Memory B cell (primary cell): ENCODE measurements at regions not wholly inside any gene's neighbourhood (a gene's known extent, or its start where the extent isn't known, plus 50 kb on each side); places are given as distances from the start of the nearest gene placed in this dataset.
"Not testable (repeated sequence)": the region's sequence is repeated elsewhere in the genome, so short reads cannot be mapped to it uniquely, and the experiment has no call there.

Experiments used
- ATAC-seq: fragments of 150-1000 bp; cut with Tn5 transposase; 2 replicates; pipeline ENCODE4 v1.10.0; 2021; ENCODE audit warnings: low read depth, mild to moderate bottlenecking, moderate library complexity
- DNase-seq, 2 donors: peaks; one replicate each; pipeline ENCODE4 v3.0.0; 2022; ENCODE audit warnings: low spot score in 2 of 2
- H3K27ac Mint-ChIP-seq: one replicate; pipeline ENCODE4 v1.8.0; 2022; ENCODE audit warnings: mild to moderate bottlenecking, moderate library complexity, mixed read lengths
- H3K27me3 Mint-ChIP-seq: one replicate; pipeline ENCODE4 v1.8.0; 2022; ENCODE audit warnings: mixed read lengths
- H3K36me3 Mint-ChIP-seq: one replicate; pipeline ENCODE4 v1.8.0; 2022; ENCODE audit warnings: mild to moderate bottlenecking, mixed read lengths
- H3K4me1 Mint-ChIP-seq: one replicate; pipeline ENCODE4 v1.8.0; 2022; ENCODE audit warnings: mixed read lengths
- H3K4me3 Mint-ChIP-seq: one replicate; pipeline ENCODE4 v1.8.0; 2022; ENCODE audit warnings: mild to moderate bottlenecking, moderate library complexity, mixed read lengths
- H3K9me3 Mint-ChIP-seq: one replicate; pipeline ENCODE4 v1.8.0; 2022; ENCODE audit warnings: mixed read lengths

DNA sequence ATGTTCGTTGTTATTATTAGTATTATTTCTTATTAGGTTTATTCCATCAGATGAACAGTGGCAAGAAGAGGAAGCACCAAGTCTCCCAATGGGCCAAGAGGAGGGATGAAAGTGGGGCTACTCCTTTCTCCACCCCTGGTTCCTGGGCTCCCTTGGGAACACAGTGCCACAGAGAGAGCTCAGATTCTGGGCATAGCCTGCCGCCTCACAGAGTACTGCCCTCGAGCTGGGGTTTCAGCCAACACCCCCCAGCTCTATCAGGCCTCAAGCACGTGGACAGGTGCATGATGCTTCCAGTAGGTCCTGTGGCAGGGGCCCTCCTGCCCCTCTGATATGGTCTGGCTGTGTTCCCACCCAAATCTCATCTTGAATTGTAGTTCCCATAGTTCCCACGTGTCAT, 103.6 kb upstream of the RNF32 start:
- H3K4me1 Mint-ChIP-seq, result no peaks in the 10 kb centered on the region
- peaks cover 4% of the 10 kb centered on the region for H3K36me3 Mint-ChIP-seq
- no peaks in the 10 kb centered on the region for H3K9me3 Mint-ChIP-seq
- DNase-seq (no peak), ATAC-seq (no peak)
- H3K27me3 Mint-ChIP-seq, result peaks cover 9% of the 10 kb centered on the region
- no peak overlapping the region for H3K27ac Mint-ChIP-seq
- H3K4me3 Mint-ChIP-seq, result no peak overlapping the region

DNA sequence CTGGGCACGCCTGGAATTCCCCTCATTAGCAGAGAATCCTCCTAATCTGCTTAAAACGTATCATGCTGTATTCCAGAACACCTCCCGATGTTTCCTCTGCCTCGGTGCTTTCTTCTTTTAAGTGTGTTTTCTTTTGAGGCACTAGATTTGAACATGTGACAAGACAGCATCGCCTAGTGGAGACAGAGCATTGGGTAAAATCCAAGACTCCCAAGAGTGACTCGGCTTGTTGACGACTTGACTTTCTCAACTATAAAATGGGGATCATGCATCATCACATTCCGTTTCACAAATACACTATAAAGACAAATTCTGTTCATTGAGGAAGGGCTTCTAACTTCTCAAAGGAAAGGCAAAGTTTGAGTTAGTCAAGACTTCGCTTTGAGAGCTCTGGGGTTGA, 105.6 kb upstream of the RNF32 start:
- ATAC-seq (no peak), DNase-seq (no peak)
- H3K27me3 Mint-ChIP-seq, result peaks cover 9% of the 10 kb centered on the region
- H3K4me1 Mint-ChIP-seq, result no peaks in the 10 kb centered on the region
- H3K27ac Mint-ChIP-seq, result no peak overlapping the region
- H3K36me3 Mint-ChIP-seq, result peaks cover 3% of the 10 kb centered on the region
- H3K9me3 Mint-ChIP-seq, result no peaks in the 10 kb centered on the region
- H3K4me3 Mint-ChIP-seq, result no peak overlapping the region

DNA sequence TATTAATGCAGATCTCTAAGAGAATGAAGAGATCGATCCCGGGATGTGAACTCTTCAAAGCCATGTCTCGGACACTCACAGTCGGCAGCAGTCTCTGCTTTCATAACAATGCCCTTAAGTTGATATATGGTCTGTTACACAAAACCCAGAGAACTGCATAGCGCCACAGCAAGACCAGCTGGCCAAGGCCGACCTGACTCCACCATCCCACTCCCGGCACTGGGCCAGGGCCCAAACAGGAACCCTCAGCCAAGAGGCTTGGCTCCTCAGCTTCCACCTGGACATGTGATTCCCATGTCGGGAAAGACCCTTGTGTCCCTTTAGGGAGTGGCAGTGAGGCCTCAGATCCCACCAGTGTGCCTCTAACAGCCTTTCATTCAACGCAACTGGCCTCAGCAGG, 106.6 kb upstream of the RNF32 start:
- DNase-seq, result no peak
- no peak overlapping the region for H3K27ac Mint-ChIP-seq
- H3K36me3 Mint-ChIP-seq, result peaks cover 3% of the 10 kb centered on the region
- peaks cover 10% of the 10 kb centered on the region for H3K27me3 Mint-ChIP-seq
- ATAC-seq, result no peak
- H3K4me3 Mint-ChIP-seq, result no peak overlapping the region
- no peaks in the 10 kb centered on the region for H3K9me3 Mint-ChIP-seq
- no peaks in the 10 kb centered on the region for H3K4me1 Mint-ChIP-seq

DNA sequence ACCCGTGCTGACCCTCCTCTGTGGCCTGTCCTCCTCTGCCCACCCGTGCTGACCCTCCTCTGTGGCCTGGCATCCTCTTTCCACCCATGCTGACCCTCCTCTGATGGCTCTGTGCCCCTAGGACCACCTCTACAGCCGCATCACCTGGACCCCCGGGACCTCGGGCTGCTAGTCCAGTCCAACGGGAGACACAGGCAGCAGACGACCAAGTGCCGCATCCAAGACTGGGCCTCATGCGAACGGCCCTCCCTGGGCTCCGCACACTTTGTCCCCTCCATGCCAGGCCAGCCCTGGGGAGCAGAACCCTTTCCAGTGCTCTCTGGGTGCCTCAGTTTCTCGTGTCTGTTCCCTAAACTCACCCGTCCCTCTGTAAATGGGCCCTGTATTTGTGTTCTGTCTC, 107.2 kb upstream of the RNF32 start:
- H3K4me3 Mint-ChIP-seq, result no peak overlapping the region
- no peak for DNase-seq
- no peaks in the 10 kb centered on the region for H3K4me1 Mint-ChIP-seq
- H3K9me3 Mint-ChIP-seq, result no peaks in the 10 kb centered on the region
- H3K27ac Mint-ChIP-seq, result no peak overlapping the region
- peaks cover 10% of the 10 kb centered on the region for H3K27me3 Mint-ChIP-seq
- peaks cover 3% of the 10 kb centered on the region for H3K36me3 Mint-ChIP-seq
- ATAC-seq, result no peak

DNA sequence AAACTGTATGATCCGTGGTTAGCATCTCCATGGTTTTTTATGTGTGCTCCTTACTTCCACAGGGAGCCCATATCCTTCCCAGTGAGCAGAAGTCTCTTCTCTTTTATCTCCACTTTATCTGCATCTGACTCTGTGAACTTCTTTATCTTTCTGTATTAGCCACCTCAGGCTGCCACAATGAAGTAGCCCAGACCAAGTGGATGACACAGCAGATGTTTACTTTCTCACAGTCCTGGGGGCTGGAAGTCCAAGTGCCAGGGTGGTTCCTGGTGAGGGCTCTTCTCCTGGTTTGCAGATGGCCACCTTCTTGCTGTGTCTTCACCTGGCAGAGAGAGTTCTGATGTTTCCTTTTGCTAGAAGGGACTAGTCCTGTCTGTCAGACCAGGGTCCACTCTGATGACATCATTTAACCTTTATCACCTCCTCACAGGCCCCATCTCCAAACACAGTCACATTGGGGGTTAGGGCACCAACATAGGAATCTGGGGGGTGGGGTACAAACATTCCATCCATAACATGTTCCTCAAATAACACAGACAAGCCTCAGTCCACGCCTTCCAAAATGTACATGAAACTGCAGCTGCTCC, 108.5 kb upstream of the RNF32 start:
- no peak overlapping the region for H3K4me3 Mint-ChIP-seq
- ATAC-seq (no peak), DNase-seq (no peak)
- H3K9me3 Mint-ChIP-seq, result no peaks in the 10 kb centered on the region
- H3K36me3 Mint-ChIP-seq, result no peaks in the 10 kb centered on the region
- no peaks in the 10 kb centered on the region for H3K4me1 Mint-ChIP-seq
- no peak overlapping the region for H3K27ac Mint-ChIP-seq
- peaks cover 3% of the 10 kb centered on the region for H3K27me3 Mint-ChIP-seq

DNA sequence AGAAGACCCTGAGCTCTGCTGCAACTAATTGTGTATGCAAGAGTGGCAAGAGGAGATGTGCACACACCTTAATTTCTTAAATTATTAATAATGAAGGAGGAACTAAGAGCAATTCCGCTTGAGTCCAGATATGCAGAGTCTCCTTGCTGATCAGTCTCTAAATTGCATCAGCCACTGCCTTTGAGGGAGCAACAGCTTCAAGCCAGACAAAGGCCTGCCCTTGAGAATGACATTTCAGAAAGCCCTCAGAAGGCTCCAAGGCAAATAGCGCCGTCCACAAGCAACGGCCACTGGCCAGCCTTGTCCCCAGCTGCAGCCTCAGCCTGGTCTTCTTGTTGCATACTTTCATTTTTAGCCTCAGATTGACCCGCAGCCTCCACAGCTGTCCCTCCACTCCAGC, 110.6 kb upstream of the RNF32 start:
- Mint-ChIP-seq H3K4me3 (no peak overlapping the region), H3K27ac (no peak overlapping the region), H3K4me1 (no peaks in the 10 kb centered on the region), H3K27me3 (peaks cover 1% of the 10 kb centered on the region), H3K36me3 (no peaks in the 10 kb centered on the region), H3K9me3 (no peaks in the 10 kb centered on the region)
- DNase-seq (no peak), ATAC-seq (no peak)

DNA sequence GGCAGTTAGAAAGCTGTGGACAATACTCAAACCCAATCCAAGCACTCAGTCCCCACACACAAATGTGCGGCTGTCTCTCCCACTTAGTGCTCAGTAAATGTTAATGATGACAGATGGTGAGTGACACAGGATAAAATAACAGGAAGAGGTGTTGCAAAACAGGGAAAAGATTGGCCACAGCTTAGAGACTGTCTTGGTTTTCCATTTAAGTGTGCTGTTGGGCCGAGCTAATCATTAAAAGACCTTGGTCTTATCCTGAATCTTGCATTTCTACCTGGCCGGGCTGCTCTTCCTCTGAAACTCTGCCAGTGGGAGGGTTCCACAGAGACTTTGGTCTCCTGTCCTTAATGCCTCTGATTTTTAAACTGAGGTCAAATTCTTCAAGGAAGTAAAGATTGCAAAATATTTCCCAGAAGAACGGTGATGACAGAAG, 113.1 kb upstream of the RNF32 start:
- DNase-seq (no peak), ATAC-seq (no peak)
- H3K27ac Mint-ChIP-seq, result no peak overlapping the region
- H3K27me3 Mint-ChIP-seq, result peaks cover 3% of the 10 kb centered on the region
- H3K9me3 Mint-ChIP-seq, result peaks cover 1% of the 10 kb centered on the region
- no peak overlapping the region for H3K4me3 Mint-ChIP-seq
- H3K4me1 Mint-ChIP-seq, result no peaks in the 10 kb centered on the region
- H3K36me3 Mint-ChIP-seq, result peaks cover 2% of the 10 kb centered on the region

DNA sequence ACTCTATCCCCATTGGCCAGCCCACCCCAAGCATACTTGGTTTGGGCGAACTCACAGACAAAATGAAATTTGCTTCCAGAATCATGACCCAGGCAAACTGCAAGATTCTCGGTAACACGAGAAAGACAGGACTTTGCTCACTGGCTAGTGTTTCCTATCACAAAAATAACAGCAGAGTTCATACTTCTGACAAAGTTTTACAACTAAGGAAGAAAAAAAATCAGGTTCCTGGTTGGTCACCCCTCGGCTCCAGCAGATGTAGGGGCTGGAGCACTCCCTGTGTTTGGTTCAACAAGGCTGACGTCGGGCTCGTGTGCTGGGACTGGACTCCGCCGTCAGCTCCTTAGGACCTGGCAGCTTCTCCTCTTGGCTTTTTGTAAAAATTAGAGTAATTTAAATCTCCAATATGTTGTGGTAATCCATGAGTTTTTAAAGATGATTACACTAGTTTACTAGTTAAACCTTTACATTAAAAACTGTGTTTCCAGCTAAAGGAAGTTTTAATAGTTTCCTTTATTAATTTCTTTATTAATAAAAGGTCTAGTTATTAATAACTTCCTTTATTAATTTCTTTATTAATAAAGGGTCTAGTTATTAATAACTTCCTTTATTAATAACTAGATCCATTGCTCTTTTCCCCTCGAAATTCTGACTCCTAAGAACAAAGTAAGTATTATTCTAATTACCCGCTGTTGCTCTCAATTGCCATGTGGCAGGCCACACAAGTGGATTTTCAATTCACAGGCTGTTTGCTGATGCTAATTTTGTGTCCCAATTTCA, 115.6 kb upstream of the RNF32 start:
- H3K36me3 Mint-ChIP-seq, result peaks cover 2% of the 10 kb centered on the region
- no peak overlapping the region for H3K27ac Mint-ChIP-seq
- no peak overlapping the region for H3K4me3 Mint-ChIP-seq
- no peak for ATAC-seq
- H3K9me3 Mint-ChIP-seq, result peaks cover 1% of the 10 kb centered on the region
- H3K4me1 Mint-ChIP-seq, result no peaks in the 10 kb centered on the region
- no peak for DNase-seq
- peaks cover 8% of the 10 kb centered on the region for H3K27me3 Mint-ChIP-seq

DNA sequence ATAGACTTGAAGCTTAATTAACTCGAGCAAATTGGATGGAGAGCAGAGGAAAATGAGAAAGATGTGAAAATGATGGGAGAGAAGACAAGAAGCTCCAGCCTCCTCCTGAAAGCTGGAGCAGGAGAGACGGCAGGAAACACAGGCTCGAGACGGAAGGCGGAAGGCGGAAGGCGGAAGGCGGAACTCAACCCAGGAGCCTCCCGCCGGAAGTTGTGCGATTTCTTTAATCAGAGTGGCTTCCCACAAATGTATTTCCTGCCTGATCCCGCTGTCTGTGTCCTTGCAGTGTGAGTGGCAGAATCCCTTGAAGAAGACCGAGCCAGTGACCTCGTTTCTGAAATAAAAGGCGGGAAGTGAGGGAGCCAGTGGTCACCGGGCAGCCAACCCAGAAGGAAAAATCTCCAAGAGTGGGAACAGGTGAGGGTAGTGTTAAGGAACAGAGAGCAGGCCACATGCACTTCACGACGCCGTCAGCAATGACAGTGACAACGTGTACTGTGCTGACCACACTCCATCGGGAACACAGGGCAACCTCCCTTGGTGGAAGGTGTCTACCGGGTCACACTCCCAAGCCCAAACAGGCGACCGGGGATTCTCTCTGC, 117.0 kb upstream of the RNF32 start:
- DNase-seq (no peak), ATAC-seq (no peak)
- Mint-ChIP-seq H3K4me1 (no peaks in the 10 kb centered on the region), H3K27me3 (peaks cover 11% of the 10 kb centered on the region), H3K9me3 (peaks cover 1% of the 10 kb centered on the region), H3K27ac (no peak overlapping the region), H3K36me3 (peaks cover 2% of the 10 kb centered on the region), H3K4me3 (no peak overlapping the region)

DNA sequence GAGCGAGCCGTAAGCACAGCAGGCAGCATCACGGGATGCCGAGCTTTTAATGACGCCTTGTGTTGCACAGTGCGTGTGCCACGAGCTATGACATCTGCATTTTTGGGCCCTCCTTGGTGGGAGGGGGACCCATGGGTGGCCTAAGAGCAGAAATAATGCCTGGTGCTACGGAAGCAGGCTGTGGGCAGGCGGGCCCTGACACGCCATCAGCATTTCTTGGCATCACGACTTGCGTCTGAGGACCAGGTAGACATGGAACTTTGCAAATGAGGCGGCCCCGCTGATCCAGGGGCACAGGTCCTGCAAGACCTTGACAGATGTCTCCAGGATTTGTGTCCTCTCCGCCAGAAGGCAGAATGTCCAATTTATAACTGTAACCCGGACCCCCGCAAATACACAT, 117.8 kb upstream of the RNF32 start:
- Mint-ChIP-seq H3K27ac (no peak overlapping the region), H3K4me1 (no peaks in the 10 kb centered on the region), H3K36me3 (peaks cover 2% of the 10 kb centered on the region), H3K27me3 (peaks cover 14% of the 10 kb centered on the region), H3K9me3 (peaks cover 1% of the 10 kb centered on the region), H3K4me3 (no peak overlapping the region)
- DNase-seq (no peak), ATAC-seq (no peak)

DNA sequence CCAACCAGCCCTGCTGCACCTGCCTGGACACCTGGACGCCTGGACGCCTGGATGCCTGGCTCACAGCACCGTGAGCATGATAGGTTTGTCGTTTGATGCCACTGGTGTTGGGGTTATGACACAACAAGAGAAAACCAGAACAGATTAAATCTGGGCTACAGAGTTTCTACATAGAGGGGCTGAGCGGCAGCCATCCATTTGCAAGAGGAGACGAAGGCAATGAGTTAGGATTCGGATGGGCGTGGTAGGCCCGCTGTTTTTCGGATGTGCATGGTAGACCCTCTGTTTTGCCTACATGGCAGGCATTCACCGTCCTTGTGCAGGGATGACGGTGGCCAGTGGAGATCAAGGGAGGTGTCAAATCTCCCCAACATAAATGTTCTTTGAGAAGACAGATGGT, 121.5 kb upstream of the RNF32 start:
- ATAC-seq, result no peak
- peaks cover 8% of the 10 kb centered on the region for H3K36me3 Mint-ChIP-seq

DNA sequence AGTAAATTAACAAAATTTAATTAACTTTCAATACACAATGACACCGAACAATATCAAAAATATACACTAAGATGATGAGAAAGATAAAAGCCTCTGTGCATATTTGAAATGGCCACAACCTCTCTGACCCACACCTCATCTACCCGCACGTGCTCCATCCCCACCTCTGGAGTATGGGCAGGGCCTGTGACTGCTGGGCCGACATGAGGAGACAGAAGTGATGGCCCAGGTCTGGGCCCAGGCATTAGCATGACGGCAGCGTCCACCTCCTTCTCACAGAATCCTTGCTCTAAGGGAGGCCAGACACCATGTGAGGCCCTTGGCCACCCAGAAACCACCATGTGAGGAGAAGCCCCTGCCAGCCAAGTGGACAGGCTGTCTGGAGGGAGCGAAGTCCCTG, 122.1 kb upstream of the RNF32 start:
- H3K4me1 Mint-ChIP-seq, result no peaks in the 10 kb centered on the region
- no peak overlapping the region for H3K27ac Mint-ChIP-seq
- peaks cover 8% of the 10 kb centered on the region for H3K36me3 Mint-ChIP-seq
- ATAC-seq, result no peak
- peaks cover 30% of the 10 kb centered on the region for H3K27me3 Mint-ChIP-seq
- peaks cover 13% of the 10 kb centered on the region for H3K9me3 Mint-ChIP-seq
- DNase-seq, result no peak
- H3K4me3 Mint-ChIP-seq, result no peak overlapping the region

More for the DNA sequence above, 121.5 kb upstream of the RNF32 start:
- Mint-ChIP-seq H3K27me3 (peaks cover 30% of the 10 kb centered on the region), H3K27ac (no peak overlapping the region), H3K4me1 (no peaks in the 10 kb centered on the region), H3K4me3 (no peak overlapping the region), H3K9me3 (peaks cover 13% of the 10 kb centered on the region)
- DNase-seq, result no peak

DNA sequence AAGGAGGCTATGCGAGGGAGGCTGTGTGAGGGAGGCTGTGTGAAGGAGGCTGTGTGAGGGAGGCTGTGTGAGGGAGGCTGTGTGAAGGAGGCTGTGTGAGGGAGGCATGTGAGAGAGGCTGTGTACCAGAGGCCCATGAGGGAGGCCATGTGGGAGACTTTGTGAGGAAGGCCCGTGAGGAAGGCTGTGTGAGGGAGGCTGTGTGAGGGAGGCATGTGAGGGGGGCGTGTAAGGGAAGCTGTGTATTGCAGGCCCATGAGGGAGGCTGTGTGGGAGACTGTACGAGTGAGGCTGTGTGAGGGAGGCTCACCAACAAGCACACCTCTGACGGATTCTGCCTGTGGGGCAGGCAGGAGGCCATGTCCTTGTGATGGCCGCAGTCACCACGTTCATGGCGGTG, 122.7 kb upstream of the RNF32 start:
- H3K4me3 Mint-ChIP-seq, ATAC-seq, H3K27ac Mint-ChIP-seq, H3K36me3 Mint-ChIP-seq, H3K4me1 Mint-ChIP-seq, DNase-seq: not testable (repeated sequence)
- peaks cover 14% of the 10 kb centered on the region for H3K9me3 Mint-ChIP-seq
- peaks cover 28% of the 10 kb centered on the region for H3K27me3 Mint-ChIP-seq

DNA sequence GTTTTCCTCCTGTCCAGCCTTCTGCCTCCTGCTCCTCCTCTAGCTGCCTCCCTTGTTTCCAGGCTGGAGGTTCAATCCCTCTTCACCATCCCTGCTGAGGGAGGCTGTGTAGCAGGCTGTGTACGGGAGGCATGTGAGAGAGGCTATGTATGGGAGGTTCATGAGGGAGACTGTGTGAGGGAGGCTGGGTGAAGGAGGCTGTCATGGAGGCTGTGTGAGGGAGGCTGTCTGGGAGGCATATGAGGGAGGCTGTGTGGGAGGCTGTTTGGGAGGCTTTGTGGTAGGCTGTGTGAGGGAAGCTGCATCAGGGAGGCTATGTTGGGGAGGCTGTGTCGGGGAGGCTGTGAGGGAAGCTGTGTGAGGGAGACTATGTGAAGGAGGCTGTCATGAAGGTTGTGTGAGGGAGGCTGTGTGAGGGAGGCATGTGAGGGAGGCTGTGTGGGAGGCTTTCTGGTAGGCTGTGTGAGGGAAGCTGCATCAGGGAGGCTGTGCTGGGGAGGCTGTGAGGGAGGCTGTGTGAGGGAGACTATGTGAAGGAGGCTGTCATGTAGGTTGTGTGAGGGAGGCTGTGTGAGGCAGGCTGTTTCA, 123.7 kb upstream of the RNF32 start:
- Mint-ChIP-seq H3K4me3 (no peak overlapping the region), H3K27me3 (peaks cover 28% of the 10 kb centered on the region), H3K27ac (no peak overlapping the region), H3K36me3 (peaks cover 7% of the 10 kb centered on the region), H3K9me3 (peaks cover 16% of the 10 kb centered on the region), H3K4me1 (no peaks in the 10 kb centered on the region)
- no peak for DNase-seq
- ATAC-seq, result no peak
